GM21528 (cell line): ENCODE measurements at regions not wholly inside any gene's neighbourhood (a gene's known extent, or its start where the extent isn't known, plus 50 kb on each side); places are given as distances from the start of the nearest gene placed in this dataset.
"Not testable (repeated sequence)": the region's sequence is repeated elsewhere in the genome, so short reads cannot be mapped to it uniquely, and the experiment has no call there.

ENCODE experiments used
- ATAC-seq: cut with Tn5 transposase; IDR thresholded peaks from one replicate; pipeline ENCODE4 v1.9.1; 2021; ENCODE audit warnings: mild to moderate bottlenecking, moderate library complexity; ENCODE audit not compliant: unreplicated experiment, low FRiP score

DNA sequence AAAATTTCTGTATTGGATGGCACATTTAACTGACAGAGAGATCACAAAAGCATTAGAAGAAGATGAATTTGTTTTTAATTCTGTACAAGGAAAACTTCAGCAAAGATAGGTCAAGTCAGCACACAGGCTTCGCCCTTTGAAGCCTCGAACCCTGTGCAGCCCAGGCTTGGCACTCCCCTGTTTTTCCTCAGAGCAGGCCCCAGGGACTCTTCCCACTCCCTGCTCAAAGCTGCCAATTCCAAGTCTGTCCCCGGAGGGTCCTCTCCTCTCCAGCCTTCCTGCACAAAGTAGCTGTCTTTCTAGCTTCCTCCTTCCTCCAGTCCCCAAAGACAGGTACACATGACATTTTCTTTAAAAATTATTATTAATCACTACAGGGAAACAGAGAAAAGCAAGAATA, 466.3 kb downstream of the PPARGC1A start:
- ATAC-seq: no peak

GRCh38 chr4:23422878-23423277, 467.0 kb downstream of the PPARGC1A start:
- ATAC-seq: no peak

- no peak for ATAC-seq
Measured at GRCh38 chr4:23413631-23414030, 476.2 kb downstream of the PPARGC1A start.

DNA sequence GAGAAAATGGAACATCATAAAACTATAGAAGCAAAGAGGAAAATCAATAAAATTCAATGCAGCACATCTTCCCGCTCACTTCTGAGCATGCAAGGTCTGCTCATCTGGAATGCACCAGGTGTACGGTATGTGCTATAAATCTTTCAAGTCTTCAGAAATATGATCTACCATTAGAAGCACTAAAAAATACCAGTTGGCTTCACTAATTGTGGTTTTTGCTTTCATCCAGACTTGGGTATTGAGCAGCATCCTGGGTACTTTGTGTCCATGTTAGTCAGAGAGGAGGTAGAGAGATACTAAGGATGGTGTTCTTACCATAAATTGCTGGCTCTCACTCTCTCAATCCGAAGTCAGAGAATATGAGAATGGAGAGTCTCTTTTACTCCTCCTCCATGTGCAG, 477.1 kb downstream of the PPARGC1A start:
- no peak for ATAC-seq

- not testable (repeated sequence) for ATAC-seq
Measured at GRCh38 chr4:23408913-23409312, 480.9 kb downstream of the PPARGC1A start.

DNA sequence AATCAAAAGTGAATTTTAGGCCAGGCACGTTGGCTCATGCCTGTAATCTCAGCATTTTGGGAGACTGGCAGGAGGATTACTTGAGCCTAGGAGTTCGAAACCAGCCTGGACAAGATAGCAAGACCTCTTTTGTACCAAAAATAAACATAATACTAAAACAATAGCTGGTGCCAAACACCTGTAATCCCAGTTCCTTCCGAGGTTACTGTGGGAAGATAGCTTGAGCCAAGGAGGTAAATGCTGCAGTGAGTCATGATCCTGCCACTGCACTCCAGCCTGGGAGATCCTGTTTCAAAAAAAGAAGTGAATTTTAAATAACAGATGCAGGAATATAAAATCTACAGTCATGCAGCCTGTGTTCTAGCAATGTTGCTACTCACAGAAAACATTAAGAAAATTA, 488.3 kb downstream of the PPARGC1A start:
- ATAC-seq: no peak

- no peak for ATAC-seq
Measured at GRCh38 chr4:23392860-23393458, 496.9 kb downstream of the PPARGC1A start.

GRCh38 chr4:23390246-23390645, 499.6 kb downstream of the PPARGC1A start:
- no peak for ATAC-seq

DNA sequence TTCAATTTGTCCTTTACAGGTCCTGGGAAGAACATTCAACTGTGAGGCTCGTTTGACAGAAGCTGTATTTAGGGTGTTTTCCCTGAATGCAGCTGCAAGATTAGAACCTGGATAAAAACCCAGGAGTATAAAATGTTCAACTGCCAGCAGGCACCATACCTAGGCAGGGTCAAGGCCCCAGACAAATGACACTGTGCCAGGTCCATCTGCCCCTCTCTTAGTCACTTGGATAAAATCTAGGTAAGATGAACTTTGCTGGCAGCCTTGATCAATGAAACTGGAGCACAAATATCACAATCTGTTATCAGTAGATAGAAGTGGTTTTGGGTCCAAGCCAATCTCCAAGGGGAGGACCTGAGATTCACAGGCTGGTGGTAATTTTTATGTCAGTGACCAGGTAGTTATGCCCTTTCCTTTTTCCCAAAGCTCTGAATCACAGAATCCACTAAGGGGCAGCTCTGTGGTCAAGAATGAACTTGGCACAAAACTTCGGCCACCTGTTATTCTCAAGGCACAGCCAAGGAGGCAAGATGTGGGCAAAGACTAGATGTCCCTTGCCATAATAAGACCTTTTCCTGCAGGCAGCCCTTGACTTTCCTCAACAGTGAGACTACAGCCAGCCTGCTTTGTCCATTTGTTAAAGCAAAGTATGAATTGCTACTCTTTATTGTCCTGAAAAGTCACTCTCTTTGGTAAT, 501.0 kb downstream of the PPARGC1A start:
- ATAC-seq: no peak

DNA sequence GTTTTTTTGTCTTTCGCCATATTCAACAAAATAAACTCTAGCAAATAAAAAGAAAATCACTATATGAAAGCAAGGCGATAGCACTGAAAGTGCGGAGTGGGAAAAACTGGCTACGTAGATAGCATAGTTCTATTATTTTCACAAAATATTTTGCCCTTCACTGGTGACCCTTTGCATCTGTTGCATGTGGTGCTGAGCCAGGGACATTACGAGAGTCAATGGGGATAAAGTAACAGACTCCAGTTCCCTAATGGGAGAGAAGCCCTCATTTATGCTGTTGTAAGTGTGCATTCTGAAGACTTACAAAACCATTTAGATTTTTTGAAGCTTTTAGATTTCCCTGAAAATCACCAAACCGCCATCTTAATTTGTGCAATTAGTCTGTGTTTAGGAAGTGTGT, 501.6 kb downstream of the PPARGC1A start:
- no peak for ATAC-seq

GRCh38 chr4:23384741-23385140, 505.1 kb downstream of the PPARGC1A start:
- no peak for ATAC-seq

DNA sequence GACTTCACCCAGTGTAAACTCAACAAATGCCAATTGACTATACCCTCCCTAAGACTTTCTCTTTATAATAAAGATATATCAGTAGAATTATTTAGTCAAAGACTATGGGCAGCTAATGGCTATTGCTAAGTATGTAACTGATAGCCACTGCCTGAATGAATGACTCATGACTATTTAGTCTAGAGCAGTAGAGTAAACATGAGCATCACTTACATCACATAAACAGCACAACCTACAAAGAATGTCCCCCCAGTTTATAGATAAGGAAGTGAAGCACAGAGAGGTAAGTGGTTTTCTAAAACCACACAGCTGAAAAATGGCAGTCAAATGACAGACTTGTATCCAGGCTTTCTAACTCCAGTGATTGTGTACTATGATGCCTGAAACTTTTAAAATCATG, 507.0 kb downstream of the PPARGC1A start:
- ATAC-seq: no peak

DNA sequence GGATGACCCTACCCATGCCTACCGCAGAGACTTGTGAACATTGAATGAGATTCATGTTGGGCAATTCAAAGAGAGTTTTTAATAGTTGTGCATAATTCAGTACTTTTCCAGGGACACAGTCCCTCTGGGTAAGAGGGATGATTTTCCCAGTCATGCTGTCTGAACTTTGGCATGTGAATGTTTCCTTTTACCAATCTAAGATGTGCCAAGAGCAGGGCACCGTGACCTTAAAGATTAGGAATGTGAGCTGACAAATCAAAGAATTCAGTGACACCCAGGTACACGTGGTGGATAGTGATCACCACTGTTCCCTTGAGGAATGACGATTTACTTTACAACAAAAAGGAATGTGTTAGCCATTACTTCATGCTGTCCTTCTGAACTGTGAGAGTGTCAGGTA, 515.6 kb downstream of the PPARGC1A start:
- no peak for ATAC-seq

DNA sequence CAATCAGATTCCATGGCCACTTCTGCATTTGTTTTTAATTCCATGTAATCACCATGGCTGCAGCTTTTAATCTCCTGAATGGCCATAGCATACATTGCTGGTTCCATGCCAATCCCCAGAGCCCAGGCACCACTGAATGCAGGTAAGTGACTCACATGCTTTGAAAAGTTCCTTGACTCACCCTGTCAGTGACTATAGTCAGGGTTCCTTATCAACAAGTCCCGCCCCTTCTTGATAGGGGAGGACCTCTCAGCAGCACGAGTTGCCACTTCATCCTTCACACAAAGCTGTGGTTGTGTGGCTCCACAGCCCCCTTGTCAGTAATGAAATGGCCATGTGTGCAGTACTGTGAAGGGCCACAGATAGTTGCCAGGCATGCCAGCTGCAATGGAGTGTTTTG, 516.6 kb downstream of the PPARGC1A start:
- ATAC-seq: no peak

- ATAC-seq: no peak
Measured at GRCh38 chr4:23371533-23371932, 518.3 kb downstream of the PPARGC1A start.

DNA sequence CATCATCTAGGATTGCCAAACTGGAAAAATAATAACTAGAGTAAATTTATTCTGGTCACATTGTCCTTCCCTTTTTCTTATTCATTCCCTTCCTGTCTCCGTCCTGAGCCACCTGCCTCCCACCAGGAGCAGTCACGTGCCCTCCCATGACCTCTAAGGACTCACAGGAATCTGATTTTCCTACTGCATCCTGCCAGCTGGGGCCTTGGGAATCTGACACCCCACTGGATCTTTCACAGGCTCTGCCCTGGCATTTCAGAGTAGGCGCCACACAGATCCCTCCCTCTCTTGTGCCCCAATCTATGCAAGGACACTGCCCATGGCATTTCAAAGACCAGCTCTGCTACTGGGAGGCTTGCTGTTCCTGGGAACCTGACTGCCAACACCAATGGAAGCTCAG, 520.5 kb downstream of the PPARGC1A start:
- ATAC-seq: no peak

DNA sequence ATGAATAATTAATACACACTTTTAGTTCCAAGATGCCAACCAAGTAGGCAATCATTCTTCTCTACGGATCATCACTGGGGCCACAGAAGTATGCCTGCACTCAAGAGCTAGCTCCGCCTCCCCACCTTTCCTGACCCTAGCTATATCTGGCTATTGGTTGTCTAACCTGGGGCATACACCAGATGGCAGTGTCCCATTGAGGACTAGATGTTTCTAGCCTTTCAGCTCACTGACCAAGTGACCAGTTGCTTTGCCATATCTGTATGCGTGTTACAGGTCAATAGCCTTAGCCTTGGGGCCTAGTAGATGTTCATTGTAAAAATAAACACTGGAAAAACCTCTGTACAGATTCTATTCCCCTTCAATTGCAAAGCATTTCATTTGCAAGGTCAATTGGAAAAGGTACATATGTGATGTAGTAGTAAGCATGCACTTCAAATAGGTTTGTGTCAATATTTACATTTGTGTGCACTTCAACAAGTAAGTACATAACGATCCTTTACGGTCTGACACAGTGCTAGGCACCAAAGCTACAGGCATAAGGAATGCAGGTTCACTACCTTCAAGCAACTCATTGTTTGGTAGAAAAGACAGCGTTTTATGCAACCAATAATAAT, 521.7 kb downstream of the PPARGC1A start:
- ATAC-seq: no peak

- ATAC-seq: no peak
Measured at GRCh38 chr4:23366557-23366906, 523.3 kb downstream of the PPARGC1A start.

- no peak for ATAC-seq
Measured at GRCh38 chr4:23365871-23366556, 523.8 kb downstream of the PPARGC1A start.

DNA sequence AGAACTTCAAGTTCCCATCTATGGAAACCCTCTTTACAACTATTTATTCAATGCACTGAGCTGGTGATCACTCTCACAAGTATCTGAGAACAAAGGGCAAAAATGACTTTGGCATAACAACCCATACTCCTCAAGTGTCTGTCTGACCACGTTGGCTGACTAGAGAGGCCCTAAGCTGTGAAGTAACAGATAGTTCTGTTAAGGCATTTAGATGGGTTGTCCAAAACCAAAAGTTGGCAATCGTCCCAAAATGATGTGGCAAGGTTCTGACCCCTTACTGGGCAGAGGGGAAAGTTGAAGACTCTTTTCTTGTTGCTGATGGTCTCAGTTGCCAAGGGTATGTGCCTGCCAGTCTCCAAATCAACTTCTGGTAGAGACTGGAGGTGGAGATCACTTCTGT, 524.8 kb downstream of the PPARGC1A start:
- ATAC-seq: no peak

GRCh38 chr4:23364167-23364566, 525.7 kb downstream of the PPARGC1A start:
- ATAC-seq: no peak

GRCh38 chr4:23361453-23361852, 528.4 kb downstream of the PPARGC1A start:
- no peak for ATAC-seq
